Osteoblast (primary cell): ENCODE measurements at regions not wholly inside any gene's neighbourhood (a gene's known extent, or its start where the extent isn't known, plus 50 kb on each side); places are given as distances from the start of the nearest gene placed in this dataset.
A peak's percentile ranks its signal among the peaks of the same experiment; 100 is the strongest.

Source experiments
- DNase-seq: peaks from one replicate; pipeline ENCODE4 v3.0.0; 2011; ENCODE audit warnings: low spot score, mixed read lengths; ENCODE audit not compliant: insufficient read length; ENCODE audit errors: missing footprints
- H2AFZ ChIP-seq: 2 replicates; pipeline ENCODE4 v1.6.0; 2011; ENCODE audit warnings: mild to moderate bottlenecking, low read length
- H3K27ac ChIP-seq: 2 replicates; pipeline ENCODE4 v1.5.1; 2011; ENCODE audit warnings: mild to moderate bottlenecking, low read depth, low read length, moderate library complexity
- H3K27me3 ChIP-seq: 2 replicates; pipeline ENCODE4 v1.6.0; 2012; ENCODE audit warnings: mild to moderate bottlenecking, control low read depth, inconsistent platforms, low read length, moderate library complexity; ENCODE audit not compliant: insufficient read depth
- H3K36me3 ChIP-seq: 2 replicates; pipeline ENCODE4 v1.5.1; 2011; ENCODE audit warnings: mild to moderate bottlenecking, low read length, control low read depth, moderate library complexity; ENCODE audit not compliant: insufficient read depth
- H3K4me1 ChIP-seq: 2 replicates; pipeline ENCODE4 v1.5.1; 2011; ENCODE audit warnings: mild to moderate bottlenecking, low read length, control low read depth, moderate library complexity; ENCODE audit not compliant: insufficient read depth
- H3K4me2 ChIP-seq: 2 replicates; pipeline ENCODE4 v1.6.0; 2011; ENCODE audit warnings: mild to moderate bottlenecking, low read length; ENCODE audit not compliant: insufficient read depth
- H3K4me3 ChIP-seq: fragments of 200-600 bp; sonication (generic); 3 replicates; pipeline ENCODE4 v1.5.1; 2012; ENCODE audit warnings: mild to moderate bottlenecking, low read length, inconsistent platforms; ENCODE audit not compliant: insufficient read depth
- H3K79me2 ChIP-seq: 2 replicates; pipeline ENCODE4 v1.6.0; 2012; ENCODE audit warnings: mild to moderate bottlenecking, low read length, control low read depth, inconsistent platforms; ENCODE audit not compliant: insufficient read depth
- H3K9me3 ChIP-seq: 2 replicates; pipeline ENCODE4 v1.5.1; 2011; ENCODE audit warnings: low read depth, low read length, control low read depth
- H4K20me1 ChIP-seq: 2 replicates; pipeline ENCODE4 v1.6.0; 2012; ENCODE audit warnings: mild to moderate bottlenecking, low read length, control low read depth; ENCODE audit not compliant: insufficient read depth
- CTCF ChIP-seq: IDR thresholded peaks from 2 replicates; pipeline ENCODE4 v1.5.1; 2011; ENCODE audit warnings: mild to moderate bottlenecking, low read depth, low read length, moderate library complexity; ENCODE audit errors: extremely low read depth

DNA sequence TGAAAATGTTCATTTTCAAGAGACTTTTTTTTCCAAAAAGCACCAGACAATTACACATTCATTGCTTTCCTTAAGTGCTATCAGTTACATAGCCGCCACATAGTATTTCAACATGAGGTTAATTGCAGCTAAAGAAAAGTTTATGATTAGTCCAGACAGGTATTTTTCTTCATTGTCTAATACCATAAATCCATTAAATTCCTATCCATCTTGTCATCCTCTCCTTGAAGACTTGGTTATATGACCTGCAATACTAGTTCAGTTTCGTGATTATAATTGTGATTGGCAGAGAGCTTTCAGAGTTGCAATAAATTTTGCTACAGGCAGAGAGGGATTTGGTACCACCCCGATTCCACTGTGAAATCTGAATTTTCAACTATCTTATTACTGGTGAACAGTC is 437.7 kb downstream of the GPATCH2 start:
- Histone ChIP-seq H3K79me2 (no peaks in the 10 kb centered on the region), H3K27me3 (no peaks in the 10 kb centered on the region), H2AFZ (no peak overlapping the region), H3K4me1 (no peaks in the 10 kb centered on the region), H4K20me1 (no peaks in the 10 kb centered on the region), H3K9me3 (no peaks in the 10 kb centered on the region), H3K36me3 (no peaks in the 10 kb centered on the region), H3K27ac (no peak overlapping the region), H3K4me3 (no peak overlapping the region), H3K4me2 (no peak overlapping the region)
- no peak for DNase-seq
- TF ChIP-seq CTCF, result no peak

DNA sequence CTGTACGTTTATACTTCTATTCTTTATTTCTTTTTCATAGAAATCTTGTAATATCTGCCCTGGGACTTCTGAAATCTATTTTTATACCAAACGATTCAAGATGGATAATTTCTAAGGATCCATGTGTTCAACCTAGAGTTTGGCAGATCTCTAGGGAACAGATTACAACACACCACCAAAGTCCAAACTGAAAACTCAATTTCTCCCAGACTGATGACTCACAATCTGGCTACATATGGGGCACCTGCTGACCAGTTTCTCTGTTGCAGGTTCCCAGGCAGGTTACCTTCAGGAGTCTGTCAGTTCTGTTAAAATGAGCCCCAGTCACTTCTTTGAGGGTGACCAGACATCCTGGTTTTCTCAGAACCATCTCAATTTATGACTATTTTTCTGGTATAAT is 439.4 kb downstream of the GPATCH2 start:
- no peaks in the 10 kb centered on the region for H3K27me3 ChIP-seq
- no peak overlapping the region for H3K4me3 ChIP-seq
- no peak overlapping the region for H3K4me2 ChIP-seq
- no peak overlapping the region for H2AFZ ChIP-seq
- no peaks in the 10 kb centered on the region for H3K4me1 ChIP-seq
- H3K79me2 ChIP-seq, result no peaks in the 10 kb centered on the region
- H3K27ac ChIP-seq, result no peak overlapping the region
- TF ChIP-seq CTCF, result no peak
- no peak for DNase-seq
- no peaks in the 10 kb centered on the region for H3K36me3 ChIP-seq
- no peaks in the 10 kb centered on the region for H3K9me3 ChIP-seq
- no peaks in the 10 kb centered on the region for H4K20me1 ChIP-seq

DNA sequence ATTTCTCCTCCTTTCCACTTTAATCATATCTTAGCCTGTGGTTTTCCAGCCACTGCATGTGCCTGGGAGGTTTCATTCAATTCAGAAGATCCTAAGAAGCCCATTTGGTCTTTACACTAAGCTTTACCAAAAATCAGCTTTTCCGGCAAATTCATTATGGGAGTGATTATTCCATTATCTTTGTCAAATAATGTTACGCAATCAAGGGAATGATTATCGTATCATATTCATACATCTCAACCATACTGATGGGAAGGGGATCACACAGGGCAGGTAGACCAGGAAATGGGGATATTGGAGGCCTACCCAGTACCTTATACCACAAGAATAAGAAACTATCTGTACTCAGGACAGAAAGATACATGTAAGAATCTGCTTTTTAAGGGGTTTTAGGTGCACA is 440.5 kb downstream of the GPATCH2 start:
- TF ChIP-seq CTCF, result no peak
- H3K4me3 ChIP-seq, result no peak overlapping the region
- no peaks in the 10 kb centered on the region for H4K20me1 ChIP-seq
- no peaks in the 10 kb centered on the region for H3K36me3 ChIP-seq
- no peaks in the 10 kb centered on the region for H3K9me3 ChIP-seq
- no peak overlapping the region for H2AFZ ChIP-seq
- H3K79me2 ChIP-seq, result no peaks in the 10 kb centered on the region
- no peak overlapping the region for H3K27ac ChIP-seq
- H3K4me2 ChIP-seq, result no peak overlapping the region
- no peaks in the 10 kb centered on the region for H3K27me3 ChIP-seq
- H3K4me1 ChIP-seq, result no peaks in the 10 kb centered on the region
- peak; percentile 8 for DNase-seq

DNA sequence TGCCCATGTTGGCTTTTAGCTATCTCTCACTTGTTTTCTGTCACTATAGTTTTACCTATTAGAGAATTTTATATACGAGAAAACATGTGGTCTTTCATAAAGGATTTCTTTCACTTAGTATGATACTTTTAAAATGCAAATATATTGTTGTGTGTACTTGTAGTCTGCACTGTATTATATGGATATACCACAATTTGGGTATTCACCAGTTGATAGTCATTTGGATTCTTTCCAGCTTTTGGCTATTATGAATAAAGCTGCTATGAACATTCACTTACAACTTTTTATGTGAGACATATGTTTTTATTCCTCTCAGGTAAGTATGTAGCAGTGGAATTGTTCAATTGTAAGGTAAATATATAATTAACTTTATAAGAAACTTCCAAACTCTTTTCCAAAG is 441.5 kb downstream of the GPATCH2 start:
- Histone ChIP-seq H3K9me3 (no peaks in the 10 kb centered on the region), H3K36me3 (no peaks in the 10 kb centered on the region), H3K79me2 (no peaks in the 10 kb centered on the region), H3K27me3 (no peaks in the 10 kb centered on the region), H4K20me1 (no peaks in the 10 kb centered on the region), H3K4me1 (no peaks in the 10 kb centered on the region), H3K4me2 (no peak overlapping the region), H3K27ac (no peak overlapping the region), H3K4me3 (no peak overlapping the region), H2AFZ (no peak overlapping the region)
- TF ChIP-seq CTCF, result no peak
- DNase-seq, result no peak
